Embryonic facial prominence (tissue), 1 donor: ENCODE measurements at regions not wholly inside any gene's neighbourhood (a gene's known extent, or its start where the extent isn't known, plus 50 kb on each side); places are given as distances from the start of the nearest gene placed in this dataset.

ENCODE experiments used
- DNase-seq: peaks from one replicate; pipeline ENCODE4 v3.0.0-alpha.2; 2016; ENCODE audit errors: extremely low spot score

DNA sequence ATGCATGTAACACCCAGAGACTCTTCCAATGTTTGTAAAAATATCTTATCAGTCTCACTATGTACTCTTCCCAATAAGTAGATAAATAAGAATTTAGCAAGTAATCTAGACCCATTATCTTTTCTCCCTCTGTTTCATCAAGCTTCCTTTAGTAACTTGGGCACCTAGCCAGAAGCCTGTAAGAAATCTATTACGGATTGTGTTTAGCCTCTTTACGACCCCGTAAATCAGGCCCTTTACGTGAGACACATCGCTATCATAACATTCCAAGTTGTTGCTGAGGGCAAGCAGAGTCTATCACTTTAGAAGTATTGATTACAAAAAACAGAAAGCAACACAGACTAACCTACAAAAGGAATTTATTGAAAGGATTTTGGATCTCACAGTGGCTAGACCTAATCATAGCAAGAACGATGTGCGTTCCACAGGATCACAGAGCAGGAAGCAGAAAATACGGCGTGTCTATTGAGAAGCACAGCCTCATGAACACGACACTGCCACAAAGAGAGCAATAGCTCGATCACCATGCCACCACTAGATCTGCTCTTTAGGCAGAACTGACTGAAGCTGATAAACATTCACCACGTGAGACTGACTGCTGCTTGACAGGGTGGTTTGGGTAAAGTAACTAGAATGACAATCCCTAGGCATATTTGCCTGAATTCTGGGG, 922.1 kb downstream of the AMY1C start:
- DNase-seq = no peak

DNA sequence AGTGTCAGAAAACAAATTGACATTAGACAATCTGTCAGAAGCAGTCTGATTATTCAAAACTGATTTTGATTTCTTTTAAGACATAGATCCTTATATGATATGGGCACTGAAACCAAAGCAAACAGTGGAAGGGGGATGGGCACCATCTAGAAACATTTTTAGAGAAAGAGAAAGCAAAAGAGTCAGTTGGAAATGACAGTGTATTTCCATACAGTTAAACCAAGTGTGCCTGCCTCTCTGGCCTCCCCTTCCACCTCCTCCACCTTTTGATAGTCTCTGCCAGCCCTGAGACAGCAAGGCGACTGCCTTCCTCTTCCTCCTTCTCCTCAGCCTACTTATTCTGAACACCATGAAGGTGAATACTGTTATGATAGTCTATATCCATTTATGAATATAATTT, 949.7 kb downstream of the AMY1C start:
- no peak for DNase-seq

DNA sequence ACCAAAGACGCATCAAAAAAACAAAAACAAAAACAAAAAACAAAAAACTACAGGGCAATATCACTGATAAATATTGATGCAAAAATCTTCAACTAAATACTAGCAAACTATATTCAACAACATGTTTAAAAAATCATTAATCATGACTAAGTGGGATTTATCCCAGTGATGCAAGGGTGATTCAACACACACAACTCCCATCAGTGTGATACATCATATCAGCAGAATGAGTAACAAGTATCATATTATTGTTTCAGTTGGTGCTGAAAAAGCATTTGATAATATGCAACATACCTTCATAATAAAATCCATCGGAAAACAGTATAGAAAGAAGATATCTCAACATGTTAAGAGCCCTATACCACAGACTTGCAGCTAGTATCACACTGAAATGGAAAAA, 953.0 kb downstream of the AMY1C start:
- DNase-seq = no peak

DNA sequence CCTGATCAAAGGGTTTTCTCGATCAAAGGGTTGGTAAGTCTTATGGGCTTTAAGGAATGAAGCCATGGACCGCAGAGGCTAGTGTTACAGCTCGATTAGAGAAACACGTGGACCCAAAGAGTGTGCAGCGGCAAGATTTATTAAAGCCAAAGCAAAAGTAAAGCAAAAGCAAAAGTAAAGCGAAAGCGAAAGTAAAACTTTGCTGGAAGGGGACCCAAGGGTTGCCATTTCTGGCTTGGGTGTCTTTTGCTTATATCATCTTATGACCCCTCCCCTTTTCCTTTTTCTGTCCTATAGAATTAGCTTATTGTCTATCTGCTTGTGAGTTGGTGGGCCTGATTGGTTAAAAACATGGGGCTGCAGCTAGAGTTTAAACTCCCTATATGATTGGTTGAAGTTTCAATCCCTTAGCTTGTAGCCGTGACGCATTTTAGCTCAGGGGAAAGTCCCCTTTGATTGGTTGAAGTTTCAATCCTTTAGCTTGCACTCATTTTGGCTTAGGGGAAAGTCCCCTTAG, 957.0 kb downstream of the AMY1C start:
- DNase-seq = no peak

DNA sequence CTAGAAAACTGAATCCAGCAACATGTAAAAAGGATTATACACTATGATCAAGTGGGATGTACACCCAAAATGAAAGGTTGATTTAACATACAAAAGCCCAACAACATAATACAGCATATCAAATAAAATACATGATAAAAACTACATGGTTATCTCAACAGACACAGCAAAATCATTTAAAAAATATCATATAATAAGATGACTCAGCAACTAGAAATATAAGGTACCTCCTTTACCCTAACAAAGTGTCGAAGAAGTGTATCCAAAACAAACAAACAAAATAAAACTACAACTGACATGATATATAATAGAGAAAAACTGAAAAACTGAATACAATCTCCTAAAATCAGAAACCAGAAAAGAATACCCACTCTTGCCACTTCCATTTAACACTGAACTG, 969.1 kb downstream of the AMY1C start:
- DNase-seq = no peak

DNA sequence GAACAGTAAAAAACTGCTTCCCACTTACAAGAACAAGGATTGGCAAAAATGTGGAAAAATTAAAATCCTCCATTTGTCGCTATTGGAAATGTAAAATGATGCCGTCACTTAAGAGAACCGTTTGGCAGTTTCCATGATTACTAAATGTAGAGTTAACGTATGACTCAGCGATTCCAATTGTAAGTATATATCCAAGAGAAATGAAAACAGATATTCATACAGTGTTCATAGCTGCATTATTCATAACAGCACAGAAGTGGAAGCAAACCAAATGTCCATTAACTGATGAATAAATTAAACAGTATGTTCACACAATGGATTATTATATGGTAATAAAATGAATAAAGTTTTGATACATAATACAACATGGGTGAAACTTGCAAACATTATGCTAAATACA, 971.0 kb downstream of the AMY1C start:
- DNase-seq = no peak

DNA sequence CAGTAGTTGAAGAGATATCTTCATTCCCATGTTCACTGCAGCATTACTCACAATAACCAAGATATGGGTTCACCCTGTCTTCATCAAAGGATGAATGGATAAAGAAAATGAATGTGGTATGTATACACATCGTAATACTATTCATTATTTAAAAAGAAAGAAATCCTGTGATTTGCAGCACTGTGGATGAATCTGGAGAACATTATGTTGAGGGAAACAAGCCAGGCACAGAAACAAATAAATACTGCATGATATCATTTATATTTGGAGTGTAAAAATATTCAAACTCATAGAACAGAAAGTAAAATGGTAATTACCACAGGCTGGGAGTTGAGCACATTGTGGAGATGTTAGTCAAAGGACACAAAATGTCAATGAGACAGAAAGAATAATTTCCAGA, 977.2 kb downstream of the AMY1C start:
- no peak for DNase-seq

DNA sequence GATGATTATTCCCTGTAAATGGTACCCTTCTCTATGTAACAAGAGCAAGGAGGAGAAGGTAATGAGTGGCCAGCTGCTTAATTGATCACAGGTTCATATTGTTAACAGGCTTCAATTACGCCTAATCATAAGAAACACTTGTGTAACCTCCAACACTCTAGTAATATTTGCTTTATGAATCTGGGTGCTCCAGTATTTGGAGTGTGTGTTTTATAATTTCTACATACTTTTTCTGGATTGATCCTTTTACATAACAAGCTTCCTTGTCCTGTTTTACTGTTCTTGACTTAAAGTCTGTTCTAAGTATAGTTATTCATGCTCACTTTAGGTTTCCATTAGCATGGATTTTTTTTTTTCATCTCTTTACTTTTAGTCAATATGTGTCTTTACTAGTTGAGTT, 984.2 kb downstream of the AMY1C start:
- DNase-seq = no peak

DNA sequence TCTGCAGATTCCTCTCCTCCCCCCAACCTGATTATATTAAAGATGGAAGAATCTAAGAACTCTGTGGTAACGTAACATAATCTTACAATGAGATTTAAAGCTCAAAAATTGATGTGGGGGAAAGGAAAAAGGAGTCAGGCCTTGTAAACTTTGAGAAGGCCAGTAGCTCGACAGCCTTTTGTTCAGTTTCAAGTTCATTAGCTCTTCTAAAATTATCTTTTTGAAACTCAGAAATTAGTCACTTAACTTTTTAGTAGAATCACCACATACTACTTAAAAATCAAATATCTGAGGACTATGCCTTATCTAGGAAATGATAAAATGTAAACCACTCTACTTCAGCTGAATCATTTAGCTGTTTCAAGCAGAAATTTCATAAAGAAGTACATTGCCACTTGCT, 996.2 kb downstream of the AMY1C start:
- DNase-seq = no peak

DNA sequence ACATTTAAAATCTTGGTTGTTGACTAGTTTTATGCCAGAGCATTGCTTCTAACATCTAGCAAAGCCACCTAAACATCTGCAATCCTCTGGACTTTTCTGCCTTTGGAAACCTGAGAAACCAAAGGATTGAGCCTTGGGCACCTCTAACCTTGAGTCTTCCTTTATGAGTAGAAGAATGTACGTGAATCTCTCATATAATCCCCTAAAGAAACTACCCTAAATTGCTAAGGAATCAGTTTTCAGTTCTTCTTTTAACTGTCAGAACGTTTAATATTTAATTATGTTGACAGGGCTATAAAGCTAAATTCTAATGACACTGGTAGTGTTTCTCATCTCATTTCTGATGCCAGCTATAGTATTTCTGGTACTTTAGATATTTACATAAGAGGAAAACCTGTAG, 997.3 kb downstream of the AMY1C start:
- DNase-seq = no peak

DNA sequence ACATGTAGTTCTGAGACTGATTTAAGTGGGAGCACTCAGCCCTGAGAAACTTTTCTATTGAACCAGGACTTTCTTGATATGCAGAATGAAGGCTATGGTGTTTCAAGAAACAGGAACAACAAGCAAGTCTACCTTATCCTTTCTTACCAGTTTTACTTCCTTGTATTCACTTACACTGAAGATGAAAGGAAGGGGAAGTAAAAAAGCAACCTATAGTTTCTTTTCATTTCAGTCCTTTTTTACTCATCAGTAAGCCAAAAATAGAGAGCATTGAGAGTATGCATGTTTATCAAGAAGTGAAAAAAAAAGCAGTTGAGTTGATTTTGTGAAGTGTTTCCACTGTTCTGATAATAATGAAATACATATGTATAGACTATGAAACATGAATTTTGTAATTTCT, 1010.3 kb downstream of the AMY1C start:
- no peak for DNase-seq

DNA sequence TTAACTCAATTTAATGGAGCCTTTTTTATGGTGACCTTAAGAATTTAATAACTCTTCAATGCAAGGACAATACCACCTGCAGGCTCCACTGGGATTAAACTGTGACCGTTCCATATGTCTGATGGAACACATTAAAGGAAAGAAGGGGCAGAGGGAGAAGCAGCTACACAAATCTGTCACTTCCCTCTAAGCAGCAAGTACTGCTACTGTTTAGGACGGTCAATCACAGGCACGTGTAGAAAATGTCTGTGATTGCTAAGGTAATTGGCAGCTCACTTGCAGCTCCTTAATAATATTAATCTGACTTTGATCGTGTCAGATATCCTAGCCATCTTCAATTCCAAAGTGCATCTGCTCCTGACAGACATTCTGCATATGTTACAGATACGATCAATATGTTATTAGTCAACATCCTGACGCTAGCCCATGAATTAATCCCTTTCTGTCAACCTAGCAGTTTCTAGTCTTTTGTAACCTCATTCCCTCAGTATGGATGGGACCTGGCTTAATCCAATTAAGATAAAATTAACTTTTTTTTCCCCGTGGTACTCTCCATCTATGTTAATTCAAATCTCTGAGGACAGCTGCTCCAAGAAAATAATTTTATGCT, 1012.4 kb downstream of the AMY1C start:
- DNase-seq = no peak

DNA sequence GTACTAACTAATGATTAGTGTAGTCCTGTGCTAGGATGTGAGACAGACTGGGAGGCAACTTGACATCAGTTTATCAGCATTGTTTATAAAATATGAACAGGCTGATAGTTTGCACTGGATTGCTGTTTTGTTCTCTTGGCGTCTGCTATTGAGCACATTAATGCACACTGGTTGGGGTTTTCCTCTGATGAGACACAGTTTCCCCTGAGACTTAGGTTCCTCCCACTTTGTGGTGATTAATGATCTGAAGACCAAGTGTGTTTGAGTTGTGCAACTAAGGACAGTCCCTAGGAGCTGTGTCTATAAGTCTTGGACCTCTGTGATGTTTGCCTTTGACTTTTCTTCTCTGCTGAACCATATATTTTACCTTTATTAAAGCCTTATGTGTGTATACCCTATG, 1015.4 kb downstream of the AMY1C start:
- no peak for DNase-seq

DNA sequence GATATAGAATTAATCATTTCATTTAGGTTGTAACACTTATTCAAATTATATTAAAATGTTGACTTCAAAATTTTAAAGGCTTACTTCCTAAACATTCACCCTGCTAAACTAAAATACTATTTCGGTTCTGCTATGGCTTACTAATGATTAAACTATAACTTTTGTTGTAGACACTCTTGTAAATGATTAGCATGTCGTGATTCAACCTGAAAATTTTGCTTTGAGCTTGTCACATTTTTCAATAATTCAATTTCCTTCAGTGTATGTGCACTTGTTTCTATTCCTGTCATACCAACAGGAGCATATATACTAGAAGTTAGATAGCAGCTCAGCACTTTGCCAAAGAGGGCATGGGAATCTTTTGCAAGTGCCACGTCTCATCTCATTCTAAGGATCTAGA, 1018.8 kb downstream of the AMY1C start:
- no peak for DNase-seq

DNA sequence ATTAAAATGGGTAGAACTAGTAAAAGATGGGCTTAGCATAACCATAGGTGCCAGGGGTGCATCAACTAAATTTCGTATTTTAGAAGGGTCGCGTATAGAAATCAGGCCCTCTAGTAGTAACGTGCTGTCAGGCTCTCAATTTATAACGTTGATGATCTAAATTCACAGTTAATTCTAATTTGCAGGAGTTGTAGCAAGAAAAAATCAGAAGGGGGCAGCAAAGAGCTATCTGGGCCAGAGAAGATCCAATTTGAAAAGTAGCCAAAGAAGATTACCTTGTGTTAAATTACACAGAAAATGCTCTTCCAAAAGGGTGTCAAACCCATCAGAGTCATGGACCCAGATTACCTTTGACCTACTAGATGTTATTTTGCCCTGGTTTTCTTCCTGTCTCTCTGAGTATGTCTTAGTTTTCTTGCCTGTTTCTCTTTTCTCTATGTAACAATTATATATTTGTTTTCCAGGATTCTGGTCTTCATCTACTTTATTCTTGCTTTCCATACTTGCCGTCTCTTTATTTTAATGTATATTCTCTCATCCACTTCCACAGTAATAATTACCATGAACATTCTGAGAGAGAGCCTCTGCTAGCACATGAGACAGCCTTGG, 1030.9 kb downstream of the AMY1C start:
- DNase-seq = no peak

DNA sequence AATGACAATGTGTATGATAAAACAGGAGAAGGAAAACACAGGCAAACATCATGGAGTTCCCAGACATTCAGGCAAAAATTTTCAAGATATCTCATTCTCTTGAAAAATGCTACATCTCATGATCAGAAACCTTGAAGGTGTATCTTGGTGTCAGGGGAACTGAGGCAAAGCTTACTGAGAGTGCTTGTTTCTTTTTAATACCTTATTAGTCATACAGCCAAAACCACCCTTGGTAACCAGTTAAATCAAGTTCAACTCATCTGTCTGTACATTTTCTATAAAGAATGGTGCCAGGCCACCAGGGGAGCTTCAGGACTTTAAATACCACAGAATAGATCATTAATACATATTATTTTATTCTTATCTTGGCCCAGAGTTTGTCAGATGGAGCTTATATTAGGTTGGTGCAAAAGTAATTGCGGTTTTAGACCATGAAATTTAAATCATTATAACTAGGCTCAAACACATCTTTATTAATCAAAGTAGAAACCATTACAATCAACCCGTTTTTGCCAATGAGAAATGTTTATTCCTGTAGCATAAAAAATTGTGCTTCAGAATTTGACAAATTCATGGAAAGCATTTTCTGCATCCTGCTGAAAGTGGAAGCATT, 1036.0 kb downstream of the AMY1C start:
- DNase-seq = no peak

DNA sequence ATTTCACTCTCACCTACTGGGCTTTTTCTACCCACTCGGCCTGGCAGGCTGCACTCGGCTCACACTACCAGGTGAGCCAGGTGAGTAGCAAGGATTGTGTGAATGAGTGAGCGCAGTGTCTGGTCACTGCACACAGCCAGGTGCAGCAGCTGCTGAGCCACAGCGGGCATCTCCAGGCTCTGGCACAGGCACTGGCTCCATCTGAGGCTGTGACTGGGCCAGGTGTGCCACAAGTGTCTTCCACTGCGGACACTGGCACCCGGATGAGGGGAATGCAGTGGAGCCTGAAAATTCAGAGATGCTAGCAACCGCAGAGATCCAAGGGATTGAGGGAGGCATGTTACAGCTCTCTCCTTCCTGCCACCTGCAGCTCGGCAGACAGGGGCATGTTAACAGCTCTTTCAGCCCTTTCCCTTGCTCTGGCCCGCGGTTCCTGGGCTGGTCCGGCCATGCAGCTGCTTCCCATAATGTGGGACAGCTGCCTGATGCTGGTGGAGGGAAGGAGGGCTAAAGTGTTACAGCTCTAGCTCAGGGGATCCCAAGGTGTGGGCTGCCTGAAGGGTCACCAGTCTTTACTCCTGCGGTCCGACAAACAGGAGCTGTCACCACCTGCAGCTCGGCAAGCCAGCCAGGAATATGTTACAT, 1038.3 kb downstream of the AMY1C start:
- no peak for DNase-seq

DNA sequence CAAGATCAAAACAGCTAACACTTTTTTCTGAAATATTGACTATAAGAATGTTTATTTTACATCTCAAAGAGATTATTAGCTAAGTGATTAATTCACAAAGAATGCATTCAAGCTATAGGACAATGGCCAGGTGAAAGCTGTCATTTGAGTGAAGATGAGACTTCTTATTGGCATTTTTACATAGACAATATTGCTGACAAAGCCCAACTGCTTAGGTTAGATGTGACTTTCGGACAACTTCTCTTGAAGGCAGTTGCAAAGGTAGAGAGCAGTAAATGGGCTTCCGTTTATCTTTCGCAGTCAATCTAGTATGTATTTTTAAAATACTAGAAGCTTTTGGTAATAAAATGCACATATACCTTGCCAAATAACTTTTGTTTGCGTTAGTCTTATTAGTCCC, 1041.3 kb downstream of the AMY1C start:
- no peak for DNase-seq

DNA sequence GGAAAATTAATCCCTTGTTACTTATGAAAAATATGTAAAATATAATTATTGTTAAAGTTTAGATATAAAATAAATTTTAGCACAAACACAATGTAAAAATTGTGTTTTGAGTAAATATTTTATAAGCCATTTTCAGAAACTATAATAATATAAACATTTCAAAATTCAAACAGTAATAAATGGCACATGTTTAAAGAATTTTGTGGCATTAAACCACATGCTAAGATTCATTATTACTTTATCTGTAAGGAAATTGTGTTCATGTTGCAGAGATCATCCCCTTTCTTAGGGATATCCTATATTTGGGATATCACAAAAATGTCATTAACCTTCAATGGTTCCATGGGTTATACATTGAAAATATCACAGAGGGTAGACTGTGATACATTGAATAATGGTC, 1044.3 kb downstream of the AMY1C start:
- no peak for DNase-seq

DNA sequence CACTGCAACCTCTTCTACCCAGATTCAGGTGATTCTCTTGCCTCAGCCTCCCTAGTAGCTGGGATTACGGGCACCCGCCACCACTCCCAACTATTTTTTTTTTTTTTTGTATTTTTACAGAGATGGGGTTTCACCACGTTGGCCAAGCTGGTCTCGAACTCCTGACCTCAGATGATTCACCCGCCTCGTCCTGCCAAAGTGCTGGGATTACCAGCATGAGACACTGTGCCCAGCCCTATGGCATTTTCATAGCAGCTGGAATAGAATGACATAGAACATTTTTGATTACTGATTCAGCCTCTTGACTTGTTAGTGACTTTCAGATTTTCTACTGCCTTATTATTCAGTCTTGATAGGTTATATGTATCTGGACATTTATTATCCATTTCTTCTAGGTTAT, 1046.2 kb downstream of the AMY1C start:
- DNase-seq = no peak

DNA sequence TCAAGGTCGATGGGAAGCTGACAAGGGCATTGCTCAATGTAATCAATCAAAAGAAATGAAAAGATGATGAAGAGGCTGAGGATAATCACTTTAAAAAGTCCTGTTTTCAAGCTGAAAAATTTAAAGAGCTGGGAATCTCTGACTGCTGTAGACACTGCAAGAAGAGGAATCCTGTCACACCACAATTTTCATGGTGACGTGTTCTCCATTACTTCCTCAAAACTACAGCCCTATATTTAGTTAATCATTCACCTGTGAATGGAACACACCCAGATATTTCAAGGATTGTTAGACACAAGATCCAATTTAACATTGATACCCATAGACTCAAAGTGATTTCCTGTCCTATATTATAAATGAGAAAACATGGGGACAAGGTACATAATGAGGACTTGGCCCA, 1048.3 kb downstream of the AMY1C start:
- DNase-seq = no peak

DNA sequence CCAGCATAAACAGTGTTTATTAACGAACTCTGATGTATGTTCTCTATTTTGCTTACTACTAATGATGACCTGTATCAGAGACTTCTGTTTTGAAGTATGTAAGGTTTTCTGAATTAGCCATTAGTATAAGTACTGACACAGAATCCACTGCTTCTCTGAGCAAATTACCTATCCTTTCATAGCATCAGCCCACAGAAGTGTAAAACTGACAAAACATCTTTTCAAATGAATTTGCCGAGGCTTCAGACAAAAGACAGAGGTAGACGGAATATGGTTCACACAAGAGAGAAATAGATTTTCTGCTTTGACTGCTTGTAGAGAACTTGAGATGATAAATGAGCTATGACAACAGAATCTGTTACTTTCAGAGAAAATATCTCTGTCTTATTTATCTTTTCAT, 1051.6 kb downstream of the AMY1C start:
- no peak for DNase-seq

DNA sequence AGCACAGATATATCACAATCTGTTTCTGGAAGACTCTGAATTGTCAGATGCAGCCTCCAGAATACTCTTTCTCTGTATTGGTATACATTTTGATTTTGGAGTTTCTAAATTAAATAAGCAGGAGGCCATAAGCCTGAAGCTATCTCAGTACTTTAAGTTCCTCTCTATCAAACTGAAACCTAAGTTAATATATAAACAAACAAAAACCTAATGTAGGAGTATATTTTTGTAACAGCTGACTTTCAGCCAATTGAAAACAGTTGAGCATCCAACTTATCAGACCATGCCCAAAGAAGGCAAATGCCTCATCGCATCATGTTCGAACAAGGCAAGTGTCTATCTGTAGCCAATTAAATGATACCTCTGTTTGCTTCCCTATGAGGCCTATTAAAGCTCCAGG, 1054.4 kb downstream of the AMY1C start:
- no peak for DNase-seq
